ENCODE measurements at regions not wholly inside any gene's neighbourhood (a gene's known extent, or its start where the extent isn't known, plus 50 kb on each side); places are given as distances from the start of the nearest gene placed in this dataset.

DNA sequence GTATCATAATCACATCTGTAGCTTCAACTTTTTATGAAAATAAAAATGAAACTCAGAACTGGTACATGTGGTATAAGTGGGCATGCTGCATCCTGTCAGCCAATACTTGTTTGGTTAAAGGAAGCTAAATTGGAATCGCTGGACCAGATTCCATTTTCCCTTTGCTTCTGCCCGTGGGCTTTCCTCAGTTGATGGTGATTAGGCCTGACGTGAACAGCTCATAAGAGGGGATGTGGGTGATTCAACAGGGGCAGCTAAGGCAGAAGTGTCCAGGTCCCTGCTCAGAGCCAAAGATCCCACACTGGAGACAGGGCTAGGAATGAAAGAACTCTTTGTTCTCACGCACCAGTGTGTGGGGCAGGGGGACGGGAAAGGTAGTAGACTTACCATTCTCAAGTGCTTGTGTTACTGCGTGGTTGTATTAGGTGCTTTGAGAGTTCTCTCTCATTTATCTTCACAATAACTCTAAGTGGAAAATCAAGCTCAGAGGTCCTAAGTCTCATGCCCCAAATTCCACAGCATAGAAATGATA, 63.2 kb upstream of the GUCY1A1 start:
- TF ChIP-seq, protein P1, sequence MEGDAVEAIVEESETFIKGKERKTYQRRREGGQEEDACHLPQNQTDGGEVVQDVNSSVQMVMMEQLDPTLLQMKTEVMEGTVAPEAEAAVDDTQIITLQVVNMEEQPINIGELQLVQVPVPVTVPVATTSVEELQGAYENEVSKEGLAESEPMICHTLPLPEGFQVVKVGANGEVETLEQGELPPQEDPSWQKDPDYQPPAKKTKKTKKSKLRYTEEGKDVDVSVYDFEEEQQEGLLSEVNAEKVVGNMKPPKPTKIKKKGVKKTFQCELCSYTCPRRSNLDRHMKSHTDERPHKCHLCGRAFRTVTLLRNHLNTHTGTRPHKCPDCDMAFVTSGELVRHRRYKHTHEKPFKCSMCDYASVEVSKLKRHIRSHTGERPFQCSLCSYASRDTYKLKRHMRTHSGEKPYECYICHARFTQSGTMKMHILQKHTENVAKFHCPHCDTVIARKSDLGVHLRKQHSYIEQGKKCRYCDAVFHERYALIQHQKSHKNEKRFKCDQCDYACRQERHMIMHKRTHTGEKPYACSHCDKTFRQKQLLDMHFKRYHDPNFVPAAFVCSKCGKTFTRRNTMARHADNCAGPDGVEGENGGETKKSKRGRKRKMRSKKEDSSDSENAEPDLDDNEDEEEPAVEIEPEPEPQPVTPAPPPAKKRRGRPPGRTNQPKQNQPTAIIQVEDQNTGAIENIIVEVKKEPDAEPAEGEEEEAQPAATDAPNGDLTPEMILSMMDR (IDR thresholded peaks at IDR 0.05): no peak
- Mint-ChIP-seq H3K4me1 (no peaks in the 10 kb centered on the region), H3K27ac (no peak overlapping the region), H3K4me3 (no peak overlapping the region), H3K27me3 (no peaks in the 10 kb centered on the region), H3K36me3 (ENCODE audit: low read depth) (no peaks in the 10 kb centered on the region), H3K9me3 (no peaks in the 10 kb centered on the region)
- intact Hi-C loops (cut with micrococcal nuclease): no loop called here
- ATAC-seq (ENCODE audit: low read depth): no peak
- DNase-seq: no peak
- ChIA-PET POLR2A (no interaction called here), CTCF (no interaction called here)

DNA sequence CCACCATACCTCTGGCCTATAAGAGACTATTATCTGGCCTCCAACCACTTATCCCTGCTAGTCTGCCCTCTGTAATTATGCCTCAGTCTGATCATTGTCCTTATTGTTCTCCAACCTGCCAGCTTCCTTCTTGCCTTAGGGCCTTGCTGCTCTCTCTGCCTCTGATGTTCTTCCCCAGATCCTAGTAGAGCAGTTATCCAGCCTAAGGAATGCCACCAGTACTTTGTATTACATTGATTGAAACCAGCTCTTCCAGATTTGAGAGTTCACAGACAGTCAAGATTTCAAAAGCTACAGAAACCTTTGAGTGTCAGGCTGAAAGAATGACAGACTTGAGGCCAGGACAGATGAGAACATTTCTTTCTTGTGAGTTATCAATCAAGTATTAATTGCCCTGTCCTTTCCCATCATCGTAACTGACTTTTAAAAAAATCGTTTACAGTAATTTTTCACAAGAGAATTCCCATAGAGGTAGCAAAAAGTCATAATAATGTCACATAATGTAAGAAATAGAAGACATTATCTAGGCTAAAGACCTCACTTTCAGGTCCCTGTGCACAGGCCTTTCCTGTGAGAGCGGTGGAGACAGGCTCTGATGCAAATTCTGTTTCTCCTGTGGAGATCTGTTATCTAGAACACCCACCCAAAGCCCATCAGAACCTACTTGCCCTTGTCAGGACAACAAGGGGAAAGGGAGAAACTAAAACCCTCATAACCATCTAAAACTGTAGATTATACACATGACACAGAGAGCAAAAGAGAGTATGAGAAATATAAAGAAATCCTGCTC, 64.1 kb upstream of the GUCY1A1 start:
- TF ChIP-seq, protein P1 (IDR thresholded peaks at IDR 0.05): no peak
- Mint-ChIP-seq H3K36me3 (ENCODE audit: low read depth) (no peaks in the 10 kb centered on the region), H3K4me3 (no peak overlapping the region), H3K27ac (no peak overlapping the region), H3K9me3 (no peaks in the 10 kb centered on the region), H3K27me3 (no peaks in the 10 kb centered on the region), H3K4me1 (no peaks in the 10 kb centered on the region)
- ATAC-seq (ENCODE audit: low read depth) (no peak), DNase-seq (no peak)
- ChIA-PET POLR2A (no interaction called here), CTCF (no interaction called here)
- intact Hi-C loops (cut with micrococcal nuclease): no loop called here

DNA sequence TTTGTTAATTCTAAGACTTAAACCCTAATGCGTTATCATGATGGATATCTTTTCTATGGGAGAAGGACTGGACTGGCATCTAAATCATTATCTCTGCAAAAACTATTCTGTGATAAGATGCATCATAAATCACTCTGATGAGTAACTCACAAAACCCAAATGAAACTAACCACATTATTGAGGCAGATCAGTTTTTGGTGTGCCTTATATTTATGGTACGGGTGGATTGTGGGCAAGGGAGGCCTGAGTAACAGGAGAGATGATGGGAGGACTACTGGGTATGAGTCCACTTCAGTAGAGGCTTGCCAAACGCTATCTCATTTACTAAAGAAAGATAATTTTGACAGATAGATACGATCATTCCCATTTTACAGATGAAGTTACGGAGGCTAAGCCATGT, 66.4 kb upstream of the GUCY1A1 start:
- intact Hi-C loops (cut with micrococcal nuclease): no loop called here
- Mint-ChIP-seq H3K27me3 (no peaks in the 10 kb centered on the region), H3K9me3 (no peaks in the 10 kb centered on the region), H3K27ac (no peak overlapping the region), H3K4me1 (no peaks in the 10 kb centered on the region), H3K36me3 (ENCODE audit: low read depth) (no peaks in the 10 kb centered on the region), H3K4me3 (no peak overlapping the region)
- CTCF ChIA-PET: no interaction called here
- POLR2A ChIA-PET: no interaction called here
- ATAC-seq (ENCODE audit: low read depth) (no peak), DNase-seq (no peak)
- TF ChIP-seq, protein P1 (IDR thresholded peaks at IDR 0.05): no peak

DNA sequence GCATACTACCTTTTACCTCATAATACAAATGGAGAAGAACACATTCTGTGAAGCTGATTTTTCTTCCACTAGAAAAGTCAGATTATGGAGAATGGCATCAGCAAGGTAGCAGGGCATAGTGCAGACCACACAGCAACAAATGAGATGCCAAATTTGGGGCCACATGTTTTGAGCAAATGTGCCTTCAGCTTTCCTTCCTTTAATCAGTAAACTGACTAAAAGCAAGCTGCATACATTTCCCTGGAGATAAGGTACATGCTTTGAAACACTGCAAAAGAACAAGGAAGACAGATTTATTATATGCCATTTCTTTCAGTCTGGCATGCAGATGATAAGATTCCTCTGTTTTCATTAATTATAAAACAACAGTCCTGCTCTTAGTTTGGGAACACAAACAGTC, 67.1 kb upstream of the GUCY1A1 start:
- no peaks in the 10 kb centered on the region for H3K4me1 Mint-ChIP-seq
- no peak for DNase-seq
- TF ChIP-seq, protein P1 (IDR thresholded peaks at IDR 0.05): no peak
- H3K27ac Mint-ChIP-seq: no peak overlapping the region
- no peaks in the 10 kb centered on the region for H3K36me3 Mint-ChIP-seq (ENCODE audit: low read depth)
- ATAC-seq (ENCODE audit: low read depth): no peak
- POLR2A ChIA-PET: no interaction called here
- no peaks in the 10 kb centered on the region for H3K27me3 Mint-ChIP-seq
- no peak overlapping the region for H3K4me3 Mint-ChIP-seq
- CTCF ChIA-PET: no interaction called here
- H3K9me3 Mint-ChIP-seq: no peaks in the 10 kb centered on the region
- intact Hi-C loops (cut with micrococcal nuclease): no loop called here

DNA sequence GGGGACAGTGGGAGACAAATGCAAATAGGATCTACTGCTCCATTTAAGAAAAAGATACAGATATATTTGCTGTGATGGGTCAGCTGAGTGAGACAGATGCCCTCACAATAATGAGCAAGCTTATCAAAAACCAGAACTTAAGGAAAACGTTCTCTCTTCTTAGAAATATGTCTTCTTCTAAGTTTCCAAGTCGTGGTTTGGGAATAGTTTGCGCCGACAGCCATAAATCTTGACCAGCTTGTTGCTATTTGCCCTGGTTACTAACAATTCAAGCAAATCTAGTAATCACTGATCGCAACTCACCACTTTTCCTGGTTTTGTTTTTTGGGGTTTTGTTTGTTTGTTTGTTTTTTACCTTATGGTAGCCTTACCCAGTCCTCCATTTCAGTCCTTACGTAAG, 67.6 kb upstream of the GUCY1A1 start:
- Mint-ChIP-seq H3K27me3 (no peaks in the 10 kb centered on the region), H3K4me3 (no peak overlapping the region), H3K36me3 (ENCODE audit: low read depth) (no peaks in the 10 kb centered on the region), H3K9me3 (no peaks in the 10 kb centered on the region), H3K4me1 (no peaks in the 10 kb centered on the region), H3K27ac (no peak overlapping the region)
- ChIA-PET POLR2A (no interaction called here), CTCF (no interaction called here)
- TF ChIP-seq, protein P1 (IDR thresholded peaks at IDR 0.05): no peak
- intact Hi-C loops (cut with micrococcal nuclease): no loop called here
- DNase-seq (no peak), ATAC-seq (ENCODE audit: low read depth) (no peak)
